ENCODE measurements at regions not wholly inside any gene's neighbourhood (a gene's known extent, or its start where the extent isn't known, plus 50 kb on each side); places are given as distances from the start of the nearest gene placed in this dataset.

GRCh38 chr11:112656772-112657428 is 304.3 kb upstream of the NCAM1 start:
- Mint-ChIP-seq H3K36me3 (ENCODE audit: low read depth) (no peaks in the 10 kb centered on the region), H3K27ac (no peak overlapping the region), H3K27me3 (ENCODE audit: low read depth, poor library complexity) (no peaks in the 10 kb centered on the region), H3K4me3 (no peak overlapping the region), H3K4me1 (peaks cover 36% of the 10 kb centered on the region), H3K9me3 (peaks cover 3% of the 10 kb centered on the region)
- TF ChIP-seq, protein P1, sequence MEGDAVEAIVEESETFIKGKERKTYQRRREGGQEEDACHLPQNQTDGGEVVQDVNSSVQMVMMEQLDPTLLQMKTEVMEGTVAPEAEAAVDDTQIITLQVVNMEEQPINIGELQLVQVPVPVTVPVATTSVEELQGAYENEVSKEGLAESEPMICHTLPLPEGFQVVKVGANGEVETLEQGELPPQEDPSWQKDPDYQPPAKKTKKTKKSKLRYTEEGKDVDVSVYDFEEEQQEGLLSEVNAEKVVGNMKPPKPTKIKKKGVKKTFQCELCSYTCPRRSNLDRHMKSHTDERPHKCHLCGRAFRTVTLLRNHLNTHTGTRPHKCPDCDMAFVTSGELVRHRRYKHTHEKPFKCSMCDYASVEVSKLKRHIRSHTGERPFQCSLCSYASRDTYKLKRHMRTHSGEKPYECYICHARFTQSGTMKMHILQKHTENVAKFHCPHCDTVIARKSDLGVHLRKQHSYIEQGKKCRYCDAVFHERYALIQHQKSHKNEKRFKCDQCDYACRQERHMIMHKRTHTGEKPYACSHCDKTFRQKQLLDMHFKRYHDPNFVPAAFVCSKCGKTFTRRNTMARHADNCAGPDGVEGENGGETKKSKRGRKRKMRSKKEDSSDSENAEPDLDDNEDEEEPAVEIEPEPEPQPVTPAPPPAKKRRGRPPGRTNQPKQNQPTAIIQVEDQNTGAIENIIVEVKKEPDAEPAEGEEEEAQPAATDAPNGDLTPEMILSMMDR (IDR thresholded peaks at IDR 0.05) = no peak
- no peak for DNase-seq

DNA sequence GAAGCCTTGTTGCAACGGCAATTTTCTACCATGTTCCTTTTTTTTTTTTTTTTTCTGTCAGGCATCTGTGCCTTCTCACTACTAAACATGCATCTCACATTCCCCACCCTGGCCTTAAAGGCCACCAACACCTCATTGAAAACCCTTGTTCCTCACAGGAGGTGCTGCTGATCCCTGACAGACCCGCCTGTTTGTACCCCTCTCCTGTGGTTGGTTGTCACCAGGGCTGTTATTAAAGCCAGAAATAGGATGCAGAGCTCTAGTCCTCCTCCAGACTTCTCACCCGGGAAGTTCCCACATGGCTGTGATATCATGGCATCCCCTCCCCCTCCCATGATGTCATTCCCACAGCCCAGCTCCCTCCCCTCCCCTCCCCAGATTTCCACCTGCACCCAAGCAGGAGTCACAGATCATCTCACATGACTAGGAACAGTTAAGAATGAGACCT is 302.8 kb upstream of the NCAM1 start:
- Mint-ChIP-seq H3K27me3 (ENCODE audit: low read depth, poor library complexity) (peaks cover under 1% of the 10 kb centered on the region), H3K4me1 (peaks cover 30% of the 10 kb centered on the region), H3K27ac (no peak overlapping the region), H3K9me3 (peaks cover 3% of the 10 kb centered on the region), H3K36me3 (ENCODE audit: low read depth) (no peaks in the 10 kb centered on the region), H3K4me3 (no peak overlapping the region)
- TF ChIP-seq, protein P1 (IDR thresholded peaks at IDR 0.05) = no peak
- no peak for DNase-seq

DNA sequence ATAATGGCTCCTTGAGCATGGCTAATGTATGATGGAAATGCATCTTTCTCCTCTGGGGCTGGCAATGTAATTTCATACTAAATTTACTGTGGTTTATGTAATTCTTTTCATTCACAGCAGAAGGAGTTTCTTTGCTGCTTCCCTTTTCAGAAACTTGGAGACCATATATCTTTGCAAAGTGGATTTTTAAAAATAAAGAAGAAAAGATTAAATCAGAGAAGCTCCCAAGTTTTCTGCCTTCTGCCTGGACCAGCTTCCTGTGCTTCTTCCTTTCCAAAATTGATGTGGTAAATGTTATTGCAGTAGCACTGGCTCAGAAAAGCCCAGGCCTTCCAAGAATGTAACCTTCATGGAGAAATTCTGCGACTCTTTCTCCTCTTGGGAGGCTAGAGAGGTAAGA is 300.1 kb upstream of the NCAM1 start:
- Mint-ChIP-seq H3K36me3 (ENCODE audit: low read depth) (no peaks in the 10 kb centered on the region), H3K4me3 (no peak overlapping the region), H3K9me3 (peaks cover 3% of the 10 kb centered on the region), H3K27me3 (ENCODE audit: low read depth, poor library complexity) (peaks cover 10% of the 10 kb centered on the region), H3K27ac (no peak overlapping the region), H3K4me1 (peaks cover 14% of the 10 kb centered on the region)
- DNase-seq = no peak
- TF ChIP-seq, protein P1 (IDR thresholded peaks at IDR 0.05) = no peak

- peaks cover 10% of the 10 kb centered on the region for H3K27me3 Mint-ChIP-seq (ENCODE audit: low read depth, poor library complexity)
- H3K9me3 Mint-ChIP-seq = peaks cover under 1% of the 10 kb centered on the region
- no peak overlapping the region for H3K27ac Mint-ChIP-seq
- H3K4me3 Mint-ChIP-seq = no peak overlapping the region
- TF ChIP-seq, protein P1 (IDR thresholded peaks at IDR 0.05) = no peak
- DNase-seq = no peak
- no peaks in the 10 kb centered on the region for H3K36me3 Mint-ChIP-seq (ENCODE audit: low read depth)
- H3K4me1 Mint-ChIP-seq = peaks cover 10% of the 10 kb centered on the region
Measured at GRCh38 chr11:112661571-112661970, 299.6 kb upstream of the NCAM1 start.

DNA sequence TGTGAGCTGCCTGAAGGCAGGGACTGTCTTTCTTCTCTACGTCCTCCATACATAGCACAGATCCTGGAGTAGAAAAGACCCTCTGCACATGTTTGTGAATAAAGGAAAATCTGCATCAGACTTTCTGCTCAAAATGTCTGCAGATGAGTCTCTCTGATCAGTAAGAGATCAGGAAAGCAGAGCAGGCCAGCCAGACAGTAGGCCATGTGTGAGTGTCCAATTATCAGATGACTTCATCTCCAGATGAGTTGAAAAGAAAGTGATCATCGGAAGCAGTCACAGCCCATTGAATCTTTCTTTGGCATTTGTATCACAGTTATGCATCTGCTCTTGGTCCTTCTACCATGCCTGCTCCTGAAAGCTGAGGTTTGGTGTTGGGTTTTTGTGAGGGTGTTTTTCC is 298.7 kb upstream of the NCAM1 start:
- Mint-ChIP-seq H3K27me3 (ENCODE audit: low read depth, poor library complexity) (peaks cover 10% of the 10 kb centered on the region), H3K9me3 (peaks cover 5% of the 10 kb centered on the region), H3K4me1 (peaks cover 9% of the 10 kb centered on the region), H3K36me3 (ENCODE audit: low read depth) (no peaks in the 10 kb centered on the region), H3K4me3 (no peak overlapping the region), H3K27ac (no peak overlapping the region)
- TF ChIP-seq, protein P1 (IDR thresholded peaks at IDR 0.05) = no peak
- no peak for DNase-seq

All from nephron progenitor cell (in vitro differentiated cells).